Neuronal stem cell (in vitro differentiated cells): ENCODE measurements at regions not wholly inside any gene's neighbourhood (a gene's known extent, or its start where the extent isn't known, plus 50 kb on each side); places are given as distances from the start of the nearest gene placed in this dataset.

Source experiments
- DNase-seq: peaks from one replicate; pipeline ENCODE4 v3.0.0-alpha.2; 2013; ENCODE audit warnings: low spot score
- H2AFZ ChIP-seq: one replicate; pipeline ENCODE4 v1.6.1; 2013; ENCODE audit warnings: mild to moderate bottlenecking, low read length, inconsistent platforms
- H2AK5ac ChIP-seq: 2 replicates; pipeline ENCODE4 v1.6.1; 2013; ENCODE audit warnings: low read depth, mild to moderate bottlenecking, inconsistent platforms, low read length, moderate library complexity, mixed read lengths
- H2BK120ac ChIP-seq: 2 replicates; pipeline ENCODE4 v1.6.1; 2013; ENCODE audit warnings: low read depth, mild to moderate bottlenecking, inconsistent platforms, low read length, moderate library complexity, mixed read lengths
- H2BK12ac ChIP-seq: one replicate; pipeline ENCODE4 v1.6.1; 2013; ENCODE audit warnings: low read length, inconsistent platforms
- H2BK15ac ChIP-seq: 2 replicates; pipeline ENCODE4 v1.6.1; 2013; ENCODE audit warnings: mild to moderate bottlenecking, low read length, inconsistent platforms, mixed read lengths
- H2BK5ac ChIP-seq: one replicate; pipeline ENCODE4 v1.6.1; 2013; ENCODE audit warnings: inconsistent platforms, mild to moderate bottlenecking, low read length, moderate library complexity
- H3K14ac ChIP-seq: one replicate; pipeline ENCODE4 v1.6.1; 2013; ENCODE audit warnings: low read length, inconsistent platforms
- H3K18ac ChIP-seq: 2 replicates; pipeline ENCODE4 v1.6.1; 2013; ENCODE audit warnings: low read length, inconsistent platforms
- H3K23ac ChIP-seq: 2 replicates; pipeline ENCODE4 v1.6.1; 2013; ENCODE audit warnings: low read depth, mild to moderate bottlenecking, mixed read lengths, low read length, inconsistent platforms; ENCODE audit not compliant: poor library complexity
- H3K27ac ChIP-seq: replicated peaks from 3 replicates; pipeline ENCODE4 v1.5.1; 2013; ENCODE audit warnings: low read length, inconsistent platforms
- H3K27me3 ChIP-seq, 3 experiments: 2 replicates each; pipeline ENCODE4 v1.6.1; 2013; ENCODE audit warnings: low read length in 3 of 3, mild to moderate bottlenecking in 2 of 3, inconsistent platforms in 1 of 3, low read depth in 1 of 3, mixed read lengths in 1 of 3, moderate library complexity in 1 of 3; ENCODE audit not compliant: control insufficient read depth in 3 of 3, insufficient read depth in 3 of 3
- H3K36me3 ChIP-seq, 2 donors: replicated peaks in 1 of 2; 2 replicates each; pipeline ENCODE4 v1.6.1; 2013; ENCODE audit warnings: low read length in 2 of 2; ENCODE audit not compliant: control insufficient read depth in 2 of 2, insufficient read depth in 2 of 2
- H3K4ac ChIP-seq: 2 replicates; pipeline ENCODE4 v1.6.1; 2013; ENCODE audit warnings: inconsistent platforms, mild to moderate bottlenecking, low read length, moderate library complexity
- H3K4me1 ChIP-seq, 2 donors: 1 replicate in 1 of 2; 2 replicates in 1 of 2; pipeline ENCODE4 v1.6.1; 2013; ENCODE audit warnings: low read length in 2 of 2, low read depth in 1 of 2; ENCODE audit not compliant: control insufficient read depth in 2 of 2, insufficient read depth in 1 of 2
- H3K4me2 ChIP-seq: one replicate; pipeline ENCODE4 v1.6.1; 2013; ENCODE audit warnings: mild to moderate bottlenecking, low read length, inconsistent platforms; ENCODE audit not compliant: insufficient read depth, poor library complexity, severe bottlenecking
- H3K4me3 ChIP-seq, 2 donors: 2 replicates each; pipeline ENCODE4 v1.5.1; 2013; ENCODE audit warnings: low read length in 2 of 2, mild to moderate bottlenecking in 2 of 2, inconsistent platforms in 1 of 2, moderate library complexity in 1 of 2
- H3K79me1 ChIP-seq: one replicate; pipeline ENCODE4 v1.6.1; 2013; ENCODE audit warnings: low read depth, mild to moderate bottlenecking, inconsistent platforms, low read length, moderate library complexity
- H3K9ac ChIP-seq: one replicate; pipeline ENCODE4 v1.6.1; 2013; ENCODE audit warnings: mild to moderate bottlenecking, low read depth, low read length, inconsistent platforms; ENCODE audit not compliant: poor library complexity
- H3K9me3 ChIP-seq, 2 donors: replicated peaks in 1 of 2; 2 replicates each; pipeline versions ENCODE3 to v1.6.1; 2013; ENCODE audit warnings: low read length in 2 of 2, mild to moderate bottlenecking in 2 of 2, inconsistent platforms in 1 of 2, low read depth in 1 of 2, mixed read lengths in 1 of 2, moderate library complexity in 1 of 2; ENCODE audit not compliant: control insufficient read depth in 2 of 2, insufficient read depth in 1 of 2
- H4K8ac ChIP-seq: one replicate; pipeline ENCODE4 v1.6.1; 2013; ENCODE audit warnings: low read depth, mild to moderate bottlenecking, inconsistent platforms, low read length, moderate library complexity
- H4K91ac ChIP-seq: one replicate; pipeline ENCODE4 v1.6.1; 2013; ENCODE audit warnings: low read length, low read depth, mild to moderate bottlenecking, inconsistent platforms; ENCODE audit not compliant: poor library complexity
- WGBS, 2 donors: extraction: QIAGEN DNeasy Blood & Tissue Kit; methylation state at CpG; one replicate each; pipeline ENCODE4 v1.1.7; 2013; ENCODE audit warnings: missing lambda C conversion rate in 2 of 2, mixed read lengths in 1 of 2; ENCODE audit not compliant: insufficient read length in 2 of 2, insufficient replicate concordance in 1 of 2; ENCODE audit errors: extremely low coverage in 2 of 2; 5-methylcytosine and 5-hydroxymethylcytosine counted together

DNA sequence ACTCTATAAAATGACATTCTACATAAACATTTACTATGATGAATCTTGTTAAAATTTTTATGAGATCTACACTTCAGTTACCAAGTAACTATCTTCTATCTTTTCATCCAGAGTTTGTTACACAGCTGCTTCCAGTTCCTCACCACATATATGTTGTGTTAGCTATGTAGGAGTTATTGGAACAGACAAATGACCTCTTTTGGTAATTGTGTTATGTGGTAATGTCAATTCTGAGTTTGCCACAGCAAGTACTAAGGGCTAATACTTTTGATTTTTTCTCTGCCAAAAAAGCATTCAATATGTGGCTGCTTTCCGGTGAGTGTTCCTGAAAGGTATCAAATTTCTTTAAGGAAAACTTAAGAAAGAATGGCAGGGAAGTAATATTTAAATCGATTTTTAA is 573.9 kb upstream of the PCDH15 start:
- no peaks in the 10 kb centered on the region for H3K79me1 ChIP-seq
- no peak for DNase-seq
- no peak overlapping the region for H4K8ac ChIP-seq
- no peak overlapping the region for H3K4me3 ChIP-seq
- H3K4me1 ChIP-seq: peaks cover 2% of the 10 kb centered on the region in 2 donors
- H2BK5ac ChIP-seq: no peak overlapping the region
- no peak overlapping the region for H3K4me2 ChIP-seq
- no peak overlapping the region for H3K14ac ChIP-seq
- H2BK15ac ChIP-seq: no peak overlapping the region
- H3K27ac ChIP-seq: no peak overlapping the region
- H3K9ac ChIP-seq: no peak overlapping the region
- H2AK5ac ChIP-seq: no peak overlapping the region
- H3K4ac ChIP-seq: no peak overlapping the region
- WGBS, 2 donors: 100% methylated on average over 1 of the region's 2 CpGs; no CpG with 5 or more reads in 1 of the 2 donors
- H3K9me3 ChIP-seq: no peaks in the 10 kb centered on the region
- H2BK120ac ChIP-seq: no peak overlapping the region
- H3K18ac ChIP-seq: no peak overlapping the region
- no peaks in the 10 kb centered on the region for H3K36me3 ChIP-seq
- H2AFZ ChIP-seq: peak overlapping the region; percentile 37
- no peak overlapping the region for H4K91ac ChIP-seq
- H2BK12ac ChIP-seq: no peak overlapping the region
- no peak overlapping the region for H3K23ac ChIP-seq
- H3K27me3 ChIP-seq: no peaks in the 10 kb centered on the region

DNA sequence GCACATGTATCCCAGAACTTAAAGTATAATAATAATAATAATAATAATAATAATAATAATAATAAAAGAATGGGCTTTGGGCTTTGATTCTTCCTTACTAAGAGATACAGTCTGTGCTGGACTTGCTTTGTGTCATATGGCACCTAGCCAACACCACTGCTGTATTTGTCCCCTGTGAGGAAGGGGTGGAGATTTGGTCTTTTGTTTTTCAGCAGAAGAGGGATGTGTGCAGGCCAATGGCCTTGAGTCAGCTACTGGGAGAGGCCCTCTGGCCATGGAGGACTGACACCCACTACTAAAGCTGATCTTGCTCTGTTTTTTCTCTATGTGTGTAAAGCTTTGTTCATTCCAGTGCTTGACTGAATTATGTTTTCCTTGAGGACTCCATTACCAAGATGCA is 573.0 kb upstream of the PCDH15 start:
- no peak overlapping the region for H2AK5ac ChIP-seq
- H3K4me1 ChIP-seq: peaks cover 2 to 3% of the 10 kb centered on the region in 2 donors
- no peak overlapping the region for H3K14ac ChIP-seq
- no peak overlapping the region for H3K4me2 ChIP-seq
- H3K4me3 ChIP-seq: no peak overlapping the region
- no peak overlapping the region for H4K91ac ChIP-seq
- H3K9ac ChIP-seq: no peak overlapping the region
- H3K23ac ChIP-seq: no peak overlapping the region
- H3K4ac ChIP-seq: no peak overlapping the region
- H2BK120ac ChIP-seq: no peak overlapping the region
- no peaks in the 10 kb centered on the region for H3K9me3 ChIP-seq
- DNase-seq: no peak
- H3K18ac ChIP-seq: no peak overlapping the region
- H2BK12ac ChIP-seq: no peak overlapping the region
- peak overlapping the region; percentile 63 for H2AFZ ChIP-seq
- no peaks in the 10 kb centered on the region for H3K27me3 ChIP-seq
- no peaks in the 10 kb centered on the region for H3K79me1 ChIP-seq
- H2BK5ac ChIP-seq: no peak overlapping the region
- no peaks in the 10 kb centered on the region for H3K36me3 ChIP-seq
- H4K8ac ChIP-seq: no peak overlapping the region
- no peak overlapping the region for H3K27ac ChIP-seq
- no peak overlapping the region for H2BK15ac ChIP-seq

DNA sequence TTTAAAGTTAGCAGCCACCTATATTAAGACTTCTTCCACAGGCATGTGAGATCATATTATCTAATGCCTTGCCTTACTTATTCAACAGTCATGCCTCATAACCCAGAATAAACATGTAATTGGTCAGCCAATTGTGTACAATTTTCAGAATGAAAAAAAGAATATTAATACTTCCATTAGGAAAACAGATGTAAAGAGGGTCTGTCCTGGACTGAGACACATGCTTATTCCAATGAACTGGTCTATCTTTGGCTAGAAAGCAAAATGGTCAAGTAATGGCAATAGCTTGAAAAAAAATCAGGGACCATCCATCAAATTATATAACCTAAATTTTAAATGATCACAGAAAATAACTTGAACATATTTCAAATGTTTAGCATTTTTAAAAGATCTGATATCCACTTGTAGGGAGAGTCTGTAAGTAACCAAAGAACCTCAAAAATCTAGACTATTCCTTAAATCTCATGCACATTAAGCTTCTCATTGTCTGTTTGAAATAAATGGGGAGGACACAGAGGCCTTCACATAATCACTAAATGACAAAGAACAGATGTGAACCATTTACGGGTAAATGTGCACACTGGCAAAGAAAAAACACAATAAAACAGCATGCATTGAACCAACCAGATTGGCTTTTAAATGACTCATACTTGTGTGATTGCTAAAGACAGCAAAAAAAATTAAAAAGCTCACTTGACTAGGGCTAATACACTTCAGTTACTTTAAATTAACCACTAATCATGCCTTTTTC is 568.8 kb upstream of the PCDH15 start:
- H2BK12ac ChIP-seq: no peak overlapping the region
- no peak overlapping the region for H3K4me3 ChIP-seq
- no peak overlapping the region for H2BK15ac ChIP-seq
- no peak overlapping the region for H4K91ac ChIP-seq
- no peak overlapping the region for H2AK5ac ChIP-seq
- H3K14ac ChIP-seq: no peak overlapping the region
- H3K36me3 ChIP-seq: no peaks in the 10 kb centered on the region
- no peak overlapping the region for H3K9ac ChIP-seq
- whole genome bisulfite sequencing, 2 donors: no CpG with 5 or more reads among the region's 1 CpG
- H3K4ac ChIP-seq: no peak overlapping the region
- H3K4me2 ChIP-seq: no peak overlapping the region
- H2BK120ac ChIP-seq: no peak overlapping the region
- no peaks in the 10 kb centered on the region for H3K79me1 ChIP-seq
- peak overlapping the region; percentile 43 for H2AFZ ChIP-seq
- no peak overlapping the region for H4K8ac ChIP-seq
- H2BK5ac ChIP-seq: no peak overlapping the region
- H3K18ac ChIP-seq: no peak overlapping the region
- peak; percentile 20 for DNase-seq
- H3K23ac ChIP-seq: no peak overlapping the region
- no peaks in the 10 kb centered on the region for H3K27me3 ChIP-seq
- peaks cover 2 to 3% of the 10 kb centered on the region in 2 donors for H3K4me1 ChIP-seq
- peaks cover 0 to 2% of the 10 kb centered on the region in 2 donors for H3K9me3 ChIP-seq
- H3K27ac ChIP-seq: no peak overlapping the region

DNA sequence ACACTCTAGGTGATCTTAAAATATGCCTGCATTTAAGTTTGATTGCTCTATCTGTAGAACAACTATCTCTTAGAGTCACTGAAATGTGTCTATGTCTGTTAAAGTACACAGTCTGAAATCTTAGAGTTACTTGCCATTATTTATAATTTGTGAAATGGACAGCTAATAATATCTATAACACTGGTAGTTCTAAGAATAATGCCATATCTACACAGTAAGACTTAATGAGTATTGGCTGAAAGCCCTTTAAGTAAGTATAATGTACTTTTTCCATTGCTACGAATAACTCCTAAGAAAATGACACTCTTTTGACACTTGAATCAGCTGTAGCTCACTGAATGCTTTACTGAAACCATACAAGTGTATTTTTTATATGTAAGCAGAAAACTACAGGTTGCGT is 567.4 kb upstream of the PCDH15 start:
- Histone ChIP-seq H3K27me3 (no peaks in the 10 kb centered on the region), H2BK5ac (no peak overlapping the region), H2BK120ac (no peak overlapping the region), H2BK12ac (no peak overlapping the region), H2AFZ (no peak overlapping the region), H3K4me2 (no peak overlapping the region), H3K9ac (no peak overlapping the region), H3K79me1 (no peaks in the 10 kb centered on the region), H3K36me3 (no peaks in the 10 kb centered on the region), H3K18ac (no peak overlapping the region), H3K23ac (no peak overlapping the region), H3K9me3 (peaks cover 0 to 2% of the 10 kb centered on the region in 2 donors), H2AK5ac (no peak overlapping the region), H2BK15ac (no peak overlapping the region), H4K8ac (no peak overlapping the region), H3K4ac (no peak overlapping the region), H3K4me1 (peaks cover 0 to 3% of the 10 kb centered on the region in 2 donors), H3K14ac (no peak overlapping the region), H3K27ac (no peak overlapping the region), H3K4me3 (no peak overlapping the region), H4K91ac (no peak overlapping the region)
- DNase-seq: no peak
- WGBS, 2 donors: no CpG with 5 or more reads among the region's 2 CpGs
